Motor neuron (in vitro differentiated cells): ENCODE measurements at regions not wholly inside any gene's neighbourhood (a gene's known extent, or its start where the extent isn't known, plus 50 kb on each side); places are given as distances from the start of the nearest gene placed in this dataset.
A peak's percentile ranks its signal among the peaks of the same experiment; 100 is the strongest.
"Not testable (repeated sequence)": the region's sequence is repeated elsewhere in the genome, so short reads cannot be mapped to it uniquely, and the experiment has no call there.

ENCODE experiments used
- ATAC-seq, 8 experiments: fragments of 200-7000 bp; cut with Tn5 transposase; replicated peaks in 6 of 8; 2 replicates each; pipeline ENCODE4 v1.8.0; 2021; ENCODE audit warnings: mild to moderate bottlenecking in 8 of 8, moderate library complexity in 8 of 8
- H3K27ac ChIP-seq, 2 donors: fragments of 250-450 bp; sonication (Bioruptor Pico); 2 replicates each; pipeline ENCODE4 v1.9.0; 2021; ENCODE audit warnings: antibody characterized with exemption in 2 of 2, mild to moderate bottlenecking in 2 of 2, moderate library complexity in 1 of 2
- H3K4me1 ChIP-seq, 2 donors: fragments of 250-450 bp; sonication (Bioruptor Pico); replicated peaks in 1 of 2; 2 replicates each; pipeline ENCODE4 v1.6.1; 2021; ENCODE audit warnings: antibody characterized with exemption in 2 of 2, mild to moderate bottlenecking in 2 of 2, moderate library complexity in 1 of 2
- H3K4me3 ChIP-seq, 5 donors: fragments of 250-450 bp; sonication (Bioruptor Pico); 2 replicates each; pipeline ENCODE4 v1.9.0; 2021; ENCODE audit warnings: antibody characterized with exemption in 5 of 5, mild to moderate bottlenecking in 5 of 5, moderate library complexity in 4 of 5
- WGBS, 10 experiments: fragments of 450-650 bp; shearing (Covaris generic); methylation state at CpG; one replicate each; pipeline ENCODE4 v1.0.0; 2022; 5-methylcytosine and 5-hydroxymethylcytosine counted together
- in situ Hi-C, 9 experiments: fragments of 400-800 bp; cut with MboI; loops; one replicate each; pipeline ENCODE4 v1.15.0; 2021; ENCODE audit warnings: low sequenced_read_pairs in 9 of 9, low pct_unique_long_range_greater_than_20kb in 2 of 9; ENCODE audit not compliant: unreplicated experiment in 9 of 9

- in situ Hi-C loops, result no loop called here
- Histone ChIP-seq H3K4me1 (no peaks in the 10 kb centered on the region), H3K4me3 (no peak overlapping the region), H3K27ac (no peak overlapping the region)
- no peak for ATAC-seq
- 0 to 100% (median 59%) methylated on average over 1 to 2 of the region's 2 CpGs; no CpG with 5 or more reads in 1 of the 10 experiments for WGBS, 10 experiments
These were observed 97.4 kb downstream of the EMB start for GRCh38 chr5:50343715-50344114.

GRCh38 chr5:50340757-50341156, 100.3 kb downstream of the EMB start:
- H3K27ac ChIP-seq, result no peak overlapping the region
- no peak for ATAC-seq
- WGBS, 10 experiments, result 0 to 100% (median 58%) methylated on average over 1 to 2 of the region's 2 CpGs; no CpG with 5 or more reads in 2 of the 10 experiments
- no peaks in the 10 kb centered on the region for H3K4me1 ChIP-seq
- H3K4me3 ChIP-seq, result no peak overlapping the region
- in situ Hi-C loops, result no loop called here

GRCh38 chr5:50330633-50331032, 110.5 kb downstream of the EMB start:
- H3K4me3 ChIP-seq, H3K4me1 ChIP-seq, in situ Hi-C loops, H3K27ac ChIP-seq, ATAC-seq: not testable (repeated sequence)
- WGBS, 10 experiments, result 0 to 83% (median 55%) methylated on average over 1 to 5 of the region's 6 CpGs; no CpG with 5 or more reads in 2 of the 10 experiments

- 10 to 100% (median 74%) methylated on average over 2 to 6 of the region's 6 CpGs; no CpG with 5 or more reads in 2 of the 10 experiments for WGBS, 10 experiments
- in situ Hi-C loops, result no loop called here
- no peaks in the 10 kb centered on the region for H3K4me1 ChIP-seq
- no peak overlapping the region for H3K4me3 ChIP-seq
- no peak for ATAC-seq
- H3K27ac ChIP-seq, result no peak overlapping the region
These were observed 112.8 kb downstream of the EMB start for GRCh38 chr5:50328193-50328729.

- no peaks in the 10 kb centered on the region for H3K4me1 ChIP-seq
- H3K27ac ChIP-seq, result no peak overlapping the region
- H3K4me3 ChIP-seq, result no peak overlapping the region
- in situ Hi-C loops, result no loop called here
- ATAC-seq, result no peak
- 7 to 33% (median 18%) methylated on average over 3 to 4 of the region's 4 CpGs for WGBS, 10 experiments
These were observed 115.8 kb downstream of the EMB start for GRCh38 chr5:50325237-50325832.

- in situ Hi-C loops, result no loop called here
- H3K27ac ChIP-seq, result no peak overlapping the region
- H3K4me1 ChIP-seq, result no peaks in the 10 kb centered on the region
- peak in 2 of 8 experiments; percentile 24 to 37 for ATAC-seq
- no peak overlapping the region for H3K4me3 ChIP-seq
- WGBS, 10 experiments, result 0 to 86% (median 47%) methylated on average over 1 of the region's 1 CpG; no CpG with 5 or more reads in 4 of the 10 experiments
These were observed 120.8 kb downstream of the EMB start for GRCh38 chr5:50320131-50320749.

GRCh38 chr5:50318220-50318619, 122.9 kb downstream of the EMB start:
- WGBS, 10 experiments, result 0 to 80% (median 42%) methylated on average over 1 of the region's 1 CpG
- in situ Hi-C loops, result no loop called here

GRCh38 chr5:50306488-50306887, 134.6 kb downstream of the EMB start:
- H3K4me3 ChIP-seq, H3K27ac ChIP-seq, in situ Hi-C loops, ATAC-seq, H3K4me1 ChIP-seq: not testable (repeated sequence)
- 27 to 90% (median 71%) methylated on average over 1 to 4 of the region's 4 CpGs for WGBS, 10 experiments

More at GRCh38 chr5:50318220-50318619, 122.9 kb downstream of the EMB start:
- Histone ChIP-seq H3K4me3 (no peak overlapping the region), H3K4me1 (no peaks in the 10 kb centered on the region), H3K27ac (no peak overlapping the region)
- ATAC-seq, result no peak

- Histone ChIP-seq H3K27ac (no peak overlapping the region), H3K4me3 (no peak overlapping the region), H3K4me1 (no peaks in the 10 kb centered on the region)
- in situ Hi-C loops, result no loop called here
- ATAC-seq, result no peak
- WGBS, 10 experiments, result 14 to 100% (median 71%) methylated on average over 1 to 3 of the region's 3 CpGs; no CpG with 5 or more reads in 2 of the 10 experiments
These were observed 138.1 kb downstream of the EMB start for GRCh38 chr5:50302815-50303490.

GRCh38 chr5:50301756-50302155, 139.3 kb downstream of the EMB start:
- Histone ChIP-seq H3K27ac (no peak overlapping the region), H3K4me1 (no peaks in the 10 kb centered on the region), H3K4me3 (no peak overlapping the region)
- 0 to 33% (median 0%) methylated on average over 1 of the region's 1 CpG; no CpG with 5 or more reads in 3 of the 10 experiments for WGBS, 10 experiments
- in situ Hi-C loops, result no loop called here
- ATAC-seq, result no peak

GRCh38 chr5:50300878-50301277, 140.2 kb downstream of the EMB start:
- ATAC-seq, result no peak
- no peaks in the 10 kb centered on the region for H3K4me1 ChIP-seq
- no peak overlapping the region for H3K27ac ChIP-seq
- WGBS, 10 experiments, result 30 to 67% (median 58%) methylated on average over 1 of the region's 1 CpG; no CpG with 5 or more reads in 7 of the 10 experiments
- no peak overlapping the region for H3K4me3 ChIP-seq
- in situ Hi-C loops, result no loop called here

GRCh38 chr5:50299896-50300295, 141.2 kb downstream of the EMB start:
- Histone ChIP-seq H3K27ac (no peak overlapping the region), H3K4me1 (no peaks in the 10 kb centered on the region), H3K4me3 (no peak overlapping the region)
- ATAC-seq, result no peak
- in situ Hi-C loops, result loop anchor here in 1 of 9 experiments (25.0 kb wide), 1 partner anchor 87 kb away; no protein-coding TSS in a partner anchor
- 0 to 100% (median 73%) methylated on average over 1 of the region's 1 CpG; no CpG with 5 or more reads in 4 of the 10 experiments for WGBS, 10 experiments

GRCh38 chr5:50292735-50293394, 148.2 kb downstream of the EMB start:
- Histone ChIP-seq H3K4me3 (no peak overlapping the region), H3K27ac (no peak overlapping the region), H3K4me1 (no peaks in the 10 kb centered on the region)
- ATAC-seq, result no peak
- in situ Hi-C loops, result loop anchor here in 1 of 9 experiments (25.0 kb wide), 1 partner anchor 94 kb away; no protein-coding TSS in a partner anchor
- 60 to 79% (median 60%) methylated on average over 1 to 3 of the region's 9 CpGs; no CpG with 5 or more reads in 7 of the 10 experiments for WGBS, 10 experiments
